Esophagus (tissue), 2 donors: ENCODE measurements at regions not wholly inside any gene's neighbourhood (a gene's known extent, or its start where the extent isn't known, plus 50 kb on each side); places are given as distances from the start of the nearest gene placed in this dataset.
"Not testable (repeated sequence)": the region's sequence is repeated elsewhere in the genome, so short reads cannot be mapped to it uniquely, and the experiment has no call there.

Source experiments
- H3K27ac ChIP-seq, 2 donors: one replicate each; pipeline ENCODE4 v1.5.1; 2013; ENCODE audit warnings: low read depth in 2 of 2, mild to moderate bottlenecking in 2 of 2, inconsistent platforms in 1 of 2, low read length in 1 of 2, moderate library complexity in 1 of 2
- H3K27me3 ChIP-seq, 2 donors: one replicate each; pipeline ENCODE4 v1.6.1; 2013; ENCODE audit warnings: low read length in 2 of 2, control low read depth in 1 of 2, mild to moderate bottlenecking in 1 of 2; ENCODE audit not compliant: insufficient read depth in 2 of 2, control insufficient read depth in 1 of 2
- H3K36me3 ChIP-seq, 2 donors: one replicate each; pipeline ENCODE4 v1.6.1; 2013; ENCODE audit warnings: low read length in 1 of 2; ENCODE audit not compliant: control insufficient read depth in 2 of 2, insufficient read depth in 2 of 2
- H3K4me1 ChIP-seq, 2 donors: one replicate each; pipeline ENCODE4 v1.6.1; 2013; ENCODE audit warnings: low read length in 1 of 2; ENCODE audit not compliant: control insufficient read depth in 2 of 2, insufficient read depth in 2 of 2
- H3K4me3 ChIP-seq, 2 donors: one replicate each; pipeline ENCODE4 v1.5.1; 2013; ENCODE audit warnings: low read length in 2 of 2, mild to moderate bottlenecking in 2 of 2, low read depth in 1 of 2, moderate library complexity in 1 of 2
- H3K9me3 ChIP-seq, 2 donors: one replicate each; pipeline ENCODE4 v1.6.1; 2013; ENCODE audit warnings: mild to moderate bottlenecking in 2 of 2, low read depth in 1 of 2, low read length in 1 of 2, moderate library complexity in 1 of 2; ENCODE audit not compliant: control insufficient read depth in 2 of 2, insufficient read depth in 1 of 2
- WGBS, 2 donors: extraction: QIAGEN DNeasy Blood & Tissue Kit; methylation state at CpG; one replicate each; pipeline ENCODE4 v1.1.7; 2013; 5-methylcytosine and 5-hydroxymethylcytosine counted together
- donor health status: healthy with polysubstance abuse.
- donor health status: Bipolar disorder and iron deficiency.

DNA sequence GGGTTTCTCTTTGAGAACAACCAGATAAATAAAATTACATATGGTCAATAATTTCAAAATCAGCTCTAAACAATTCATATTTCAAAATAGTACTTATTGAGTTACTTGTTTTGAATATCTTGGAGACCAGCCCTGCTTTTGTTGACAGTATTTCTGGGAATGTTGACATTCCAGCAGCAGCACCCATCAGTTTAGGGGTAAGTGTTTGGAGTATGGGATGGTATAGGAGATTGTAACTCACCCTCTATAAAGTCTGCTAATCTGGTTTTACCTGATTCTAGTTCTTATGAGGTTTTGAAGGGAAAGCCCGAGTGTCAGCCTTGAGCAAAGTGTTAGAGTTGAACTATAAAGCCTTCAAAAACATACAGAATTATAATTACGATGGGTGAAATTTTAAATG, 139.2 kb upstream of the ANKRD50 start:
- no peaks in the 10 kb centered on the region for H3K9me3 ChIP-seq
- WGBS, 2 donors, result 44 to 71% methylated on average over 2 of the region's 2 CpGs

DNA sequence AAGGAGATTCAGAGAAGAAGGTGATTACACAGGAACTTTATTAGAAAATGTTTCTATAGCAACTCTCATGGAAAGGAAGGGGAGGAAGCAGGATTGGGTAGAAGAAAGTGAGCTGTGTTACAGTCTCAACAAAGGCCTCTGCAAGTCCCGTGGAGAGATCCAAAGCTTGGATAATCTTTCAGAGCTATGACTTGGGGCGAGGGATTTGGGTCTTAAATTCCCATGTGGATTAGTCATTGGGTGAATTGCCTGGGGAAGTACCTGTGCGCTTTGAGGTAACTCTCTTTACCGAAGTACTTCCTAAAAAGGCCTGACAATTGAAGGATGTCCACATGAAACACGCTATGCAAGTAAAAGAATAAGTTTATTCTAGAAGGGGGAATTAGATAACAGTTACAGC, 133.8 kb upstream of the ANKRD50 start:
- peaks cover 0 to 7% of the 10 kb centered on the region in 2 donors for H3K9me3 ChIP-seq
- no peaks in the 10 kb centered on the region for H3K36me3 ChIP-seq
- H3K27me3 ChIP-seq, result peaks cover 0 to 2% of the 10 kb centered on the region in 2 donors
- WGBS, 2 donors, result 42 to 52% methylated on average over 5 of the region's 5 CpGs
- no peak overlapping the region for H3K27ac ChIP-seq
- no peak overlapping the region for H3K4me3 ChIP-seq
- no peaks in the 10 kb centered on the region for H3K4me1 ChIP-seq

More for the DNA sequence above, 139.2 kb upstream of the ANKRD50 start:
- Histone ChIP-seq H3K36me3 (no peaks in the 10 kb centered on the region), H3K4me3 (no peak overlapping the region), H3K27me3 (no peaks in the 10 kb centered on the region), H3K4me1 (no peaks in the 10 kb centered on the region), H3K27ac (no peak overlapping the region)

DNA sequence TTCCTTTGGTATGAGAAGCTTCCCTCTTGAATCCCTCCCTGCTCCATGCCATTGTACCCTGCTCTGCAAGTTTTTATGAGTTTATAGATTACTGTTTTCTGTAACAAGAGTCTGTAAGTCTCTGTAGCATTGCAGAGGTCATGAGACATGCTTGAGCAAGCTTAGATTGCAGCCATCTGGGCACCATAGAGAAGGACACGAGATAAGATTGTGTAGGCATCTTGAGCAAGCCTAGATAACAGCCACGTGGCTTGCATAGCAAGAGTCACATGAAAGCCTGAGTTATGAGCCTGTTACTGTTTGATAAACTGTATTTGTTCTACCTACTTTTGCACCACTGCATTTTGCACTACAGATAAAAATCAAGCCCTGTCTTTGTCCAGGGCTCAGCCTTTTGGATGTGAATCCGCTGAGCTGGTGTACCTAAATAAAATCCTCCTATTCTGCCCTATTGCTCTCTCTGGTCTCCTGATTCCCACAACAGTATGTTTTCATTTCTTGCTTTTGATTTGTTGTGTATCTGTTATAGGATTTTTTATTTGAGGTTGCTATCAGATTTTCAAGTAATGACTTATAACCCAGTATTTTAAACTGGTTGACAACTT, 127.4 kb upstream of the ANKRD50 start:
- peaks cover 0 to 2% of the 10 kb centered on the region in 2 donors for H3K27me3 ChIP-seq
- no peak overlapping the region for H3K27ac ChIP-seq
- no peak overlapping the region for H3K4me3 ChIP-seq
- H3K4me1 ChIP-seq, result no peaks in the 10 kb centered on the region
- WGBS, 2 donors, result 60 to 74% methylated on average over 3 of the region's 3 CpGs
- peaks cover 4 to 7% of the 10 kb centered on the region in 2 donors for H3K9me3 ChIP-seq
- no peaks in the 10 kb centered on the region for H3K36me3 ChIP-seq

DNA sequence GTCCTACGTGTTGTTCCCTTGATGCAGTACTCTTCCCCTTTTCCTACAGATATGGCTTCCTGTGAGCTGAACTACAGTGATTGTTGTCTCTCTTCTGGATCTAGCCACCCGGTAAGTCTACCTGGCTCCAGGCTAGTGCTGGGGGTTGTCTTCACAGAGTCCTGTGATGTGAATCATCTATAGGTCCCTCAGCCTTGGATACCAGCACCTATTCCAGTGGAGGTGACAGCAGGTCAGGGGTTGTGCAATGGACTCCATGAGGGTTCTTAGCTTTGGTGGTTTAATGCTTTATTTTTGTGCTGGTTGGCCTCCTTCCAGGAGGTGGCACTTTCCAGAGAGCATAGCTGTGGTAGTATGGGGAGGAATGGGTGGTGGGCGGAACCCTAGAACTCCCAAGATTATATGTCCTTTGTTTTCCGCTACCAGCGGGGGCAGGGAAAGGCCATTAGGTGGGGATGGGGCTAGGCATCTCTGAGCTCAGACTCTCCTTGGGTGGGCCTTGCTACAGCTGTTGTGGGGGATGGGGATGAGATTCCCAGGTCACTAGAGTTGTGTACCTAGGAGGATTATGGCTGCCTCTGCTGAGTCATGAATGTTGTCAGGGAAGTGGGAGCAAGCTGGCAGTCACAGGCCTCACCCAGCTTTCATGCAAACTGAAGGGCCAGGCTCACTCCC, 121.4 kb upstream of the ANKRD50 start:
- Histone ChIP-seq H3K4me1 (no peaks in the 10 kb centered on the region), H3K27me3 (no peaks in the 10 kb centered on the region), H3K27ac (no peak overlapping the region), H3K9me3 (no peaks in the 10 kb centered on the region), H3K4me3 (no peak overlapping the region), H3K36me3 (no peaks in the 10 kb centered on the region)
- WGBS, 2 donors, result 94 to 97% methylated on average over 5 of the region's 5 CpGs

DNA sequence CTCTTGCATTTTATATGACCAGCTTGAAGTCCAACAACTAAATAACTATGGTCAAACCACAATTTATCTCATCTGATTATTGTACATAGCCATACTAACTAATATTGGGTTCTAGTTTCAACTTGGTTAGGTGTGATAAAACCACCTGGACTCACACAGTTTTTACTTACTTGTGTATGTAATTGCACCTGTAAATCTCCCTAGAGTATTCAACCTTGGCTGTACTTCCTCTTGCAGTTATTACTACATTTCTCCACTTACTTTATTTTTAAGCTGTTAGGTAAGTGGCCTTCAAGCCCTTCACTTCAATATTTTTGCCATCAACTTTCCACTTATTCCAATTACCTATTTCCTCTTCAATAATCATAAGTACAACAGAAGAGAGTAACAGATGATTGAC, 115.8 kb upstream of the ANKRD50 start:
- Histone ChIP-seq H3K27me3 (no peaks in the 10 kb centered on the region), H3K36me3 (no peaks in the 10 kb centered on the region), H3K4me3 (no peak overlapping the region), H3K4me1 (no peaks in the 10 kb centered on the region), H3K9me3 (no peaks in the 10 kb centered on the region), H3K27ac (no peak overlapping the region)

DNA sequence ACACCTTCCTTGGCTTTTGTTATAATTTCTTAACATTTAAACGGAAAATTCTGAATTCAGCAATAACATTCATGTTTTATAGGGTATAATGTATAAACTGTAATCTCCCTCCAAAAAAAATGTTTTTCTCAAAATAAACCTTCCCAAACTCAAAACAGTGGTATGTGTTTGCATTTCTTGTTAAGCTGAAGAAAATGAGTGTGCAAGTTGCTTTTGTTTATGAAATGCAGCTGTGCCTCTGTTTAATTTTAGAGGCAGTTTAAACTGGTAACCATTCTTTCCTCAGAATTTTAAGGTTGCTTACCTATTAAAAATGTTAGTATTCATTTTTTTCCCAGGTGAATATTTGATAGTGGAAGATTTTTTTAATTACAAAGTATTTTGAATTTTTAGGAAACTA, 105.0 kb upstream of the ANKRD50 start:
- H3K4me3 ChIP-seq, result no peak overlapping the region
- no peak overlapping the region for H3K27ac ChIP-seq
- H3K9me3 ChIP-seq, result no peaks in the 10 kb centered on the region
- 78 to 82% methylated on average over 1 of the region's 1 CpG for WGBS, 2 donors
- H3K27me3 ChIP-seq, result no peaks in the 10 kb centered on the region
- no peaks in the 10 kb centered on the region for H3K4me1 ChIP-seq
- no peaks in the 10 kb centered on the region for H3K36me3 ChIP-seq

DNA sequence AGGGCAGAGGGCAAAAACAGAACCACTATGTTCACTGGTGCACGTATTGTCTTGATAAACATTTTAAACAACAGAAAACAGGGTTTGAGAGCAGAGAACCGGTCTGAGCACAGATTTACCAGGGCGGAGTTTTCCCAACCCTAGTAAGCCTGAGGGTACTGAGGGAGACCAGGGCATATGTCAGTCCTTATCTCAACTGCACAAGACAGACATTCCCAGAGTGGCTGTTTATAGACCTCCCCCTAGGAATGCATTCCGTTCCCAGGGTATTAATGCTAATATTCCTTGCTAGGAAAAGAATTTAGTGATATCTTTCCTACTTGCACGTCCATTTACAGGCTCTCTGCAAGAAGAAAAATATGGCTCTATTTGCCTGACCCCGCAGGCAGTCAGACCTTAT, 99.7 kb upstream of the ANKRD50 start:
- not testable (repeated sequence) for H3K4me1 ChIP-seq, H3K27me3 ChIP-seq, H3K9me3 ChIP-seq, H3K4me3 ChIP-seq, H3K36me3 ChIP-seq, H3K27ac ChIP-seq
- 89 to 92% methylated on average over 6 of the region's 6 CpGs for WGBS, 2 donors

DNA sequence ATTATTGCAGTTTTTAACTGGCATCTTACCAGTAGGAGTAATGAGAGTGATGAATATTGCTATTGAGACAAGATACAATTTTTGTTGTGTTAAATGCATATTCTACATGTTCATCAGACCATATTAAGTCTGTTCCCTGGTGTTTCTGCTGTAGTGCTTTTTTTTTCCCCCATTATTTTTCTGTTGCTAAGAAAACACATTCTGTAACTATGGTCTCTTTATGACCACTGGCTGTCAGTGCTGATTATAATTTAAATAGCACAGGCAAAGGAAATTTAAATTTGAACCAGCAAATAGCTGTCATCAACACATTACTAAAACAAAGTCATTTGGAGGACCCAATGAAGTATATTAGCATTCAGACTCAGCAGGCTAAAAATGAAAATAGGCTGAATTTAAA, 98.3 kb upstream of the ANKRD50 start:
- Histone ChIP-seq H3K27ac (no peak overlapping the region), H3K27me3 (no peaks in the 10 kb centered on the region), H3K9me3 (no peaks in the 10 kb centered on the region), H3K4me1 (no peaks in the 10 kb centered on the region), H3K4me3 (no peak overlapping the region), H3K36me3 (no peaks in the 10 kb centered on the region)

DNA sequence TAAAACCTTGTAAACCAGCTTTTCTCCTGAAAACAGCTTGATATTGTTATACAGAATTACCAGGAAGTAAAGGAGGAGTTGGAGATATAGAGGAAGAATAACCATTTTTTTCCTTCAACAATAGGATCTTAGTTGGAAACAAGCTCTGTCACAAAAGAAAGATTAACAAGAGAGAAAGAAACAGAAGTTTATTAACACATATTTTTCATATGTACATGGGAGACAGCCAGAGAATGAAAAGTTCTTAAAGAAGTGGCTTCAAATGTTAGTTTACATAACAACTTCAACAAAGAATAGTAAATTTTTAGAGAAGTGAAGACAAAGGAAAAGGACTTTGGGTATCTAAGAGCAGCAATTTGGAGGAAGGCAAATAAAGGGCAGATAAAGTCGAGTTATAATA, 94.9 kb upstream of the ANKRD50 start:
- Histone ChIP-seq H3K9me3 (no peaks in the 10 kb centered on the region), H3K27me3 (no peaks in the 10 kb centered on the region), H3K4me1 (no peaks in the 10 kb centered on the region), H3K4me3 (no peak overlapping the region), H3K36me3 (no peaks in the 10 kb centered on the region), H3K27ac (no peak overlapping the region)
- 58 to 74% methylated on average over 1 of the region's 1 CpG for WGBS, 2 donors

DNA sequence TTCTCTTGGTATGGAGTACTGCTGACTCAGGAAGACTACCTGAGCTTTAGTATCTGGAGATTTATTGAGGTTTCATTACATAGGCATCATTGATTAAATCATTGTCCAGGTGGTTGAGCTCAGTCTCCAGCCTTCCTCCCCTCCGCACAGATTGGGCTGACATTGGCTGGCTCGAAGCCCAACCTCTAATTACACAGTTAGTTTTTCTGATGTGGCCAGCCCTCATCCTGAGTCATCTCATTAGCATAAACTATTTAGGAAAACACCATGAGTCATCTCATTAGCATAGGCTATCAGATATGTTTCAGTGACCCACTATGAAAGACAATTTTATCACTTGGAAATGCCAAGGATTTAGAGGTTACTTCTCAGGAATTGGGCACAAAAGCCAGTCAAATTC, 93.9 kb upstream of the ANKRD50 start:
- Histone ChIP-seq H3K27ac (no peak overlapping the region), H3K4me3 (no peak overlapping the region), H3K36me3 (no peaks in the 10 kb centered on the region), H3K4me1 (no peaks in the 10 kb centered on the region), H3K9me3 (no peaks in the 10 kb centered on the region), H3K27me3 (no peaks in the 10 kb centered on the region)
- 91 to 95% methylated on average over 2 of the region's 2 CpGs for WGBS, 2 donors
